Esophagus muscularis mucosa (tissue), 4 donors: ENCODE measurements at regions not wholly inside any gene's neighbourhood (a gene's known extent, or its start where the extent isn't known, plus 50 kb on each side); places are given as distances from the start of the nearest gene placed in this dataset.

ENCODE experiments used
- DNase-seq: peaks from one replicate; pipeline ENCODE4 v3.0.0-alpha.2; 2017; ENCODE audit errors: extremely low spot score
- H3K27ac ChIP-seq, 4 donors: fragments of 200-600 bp; sonication (generic); replicated peaks in 1 of 4; 1 replicate in 3 of 4; 2 replicates in 1 of 4; pipeline ENCODE4 v1.5.1; 2016 to 2019; ENCODE audit warnings: mild to moderate bottlenecking in 1 of 4
- H3K27me3 ChIP-seq, 4 donors: fragments of 200-600 bp; sonication (generic); one replicate each; pipeline versions ENCODE4 v1.5.1 to v1.6.0; 2016 to 2019
- H3K36me3 ChIP-seq, 4 donors: fragments of 200-600 bp; sonication (generic); one replicate each; pipeline ENCODE4 v1.5.1; 2016 to 2019
- H3K4me1 ChIP-seq, 4 donors: fragments of 200-600 bp; sonication (generic); one replicate each; pipeline ENCODE4 v1.5.1; 2016 to 2019
- H3K4me3 ChIP-seq, 4 donors: fragments of 200-600 bp; sonication (generic); 1 replicate in 2 of 4; 2 replicates in 2 of 4; pipeline ENCODE4 v1.5.1; 2016 to 2019; ENCODE audit warnings: mild to moderate bottlenecking in 4 of 4, moderate library complexity in 1 of 4
- H3K9me3 ChIP-seq, 4 donors: fragments of 200-600 bp; sonication (generic); 1 replicate in 3 of 4; 2 replicates in 1 of 4; pipeline ENCODE4 v1.5.1; 2016 to 2019
- CTCF ChIP-seq, 3 experiments: fragments of 200-600 bp in 2 of 3; fragments of 450-650 bp in 1 of 3; sonication (generic) in 2 of 3; IDR thresholded peaks; one replicate each; pipeline ENCODE4 v1.5.1; 2017 to 2019; ENCODE audit warnings: antibody characterized with exemption in 3 of 3, mild to moderate bottlenecking in 2 of 3, moderate library complexity in 1 of 3
- EP300 ChIP-seq: sonication (generic); formaldehyde crosslinking; IDR thresholded peaks from one replicate; pipeline ENCODE4 v1.6.1; 2017; ENCODE audit warnings: antibody characterized with exemption
- POLR2A ChIP-seq: fragments of 450-650 bp; IDR thresholded peaks from one replicate; pipeline ENCODE4 v1.6.1; 2017; ENCODE audit warnings: antibody characterized with exemption, moderate library complexity, mild to moderate bottlenecking, low read depth
- POLR2AphosphoS5 ChIP-seq, 2 donors: sonication (generic); formaldehyde crosslinking; IDR thresholded peaks; one replicate each; pipeline ENCODE4 v1.6.1; 2017; ENCODE audit warnings: antibody characterized with exemption in 2 of 2
- WGBS: methylation state at CpG from one replicate; pipeline ENCODE4 v1.1.5; 2018; 5-methylcytosine and 5-hydroxymethylcytosine counted together
- intact Hi-C: fragments of 100-400 bp; cut with DNase I; formaldehyde crosslinking; loops from one replicate; pipeline ENCODE4 v1.15.1; 2023

GRCh38 chr12:75827061-75827460 is 204.5 kb downstream of the PHLDA1 start:
- H3K4me3 ChIP-seq, result no peak overlapping the region
- intact Hi-C loops, result no loop called here
- 97% methylated on average over 3 of the region's 3 CpGs for WGBS
- no peak for DNase-seq
- H3K9me3 ChIP-seq, result no peaks in the 10 kb centered on the region
- no peak overlapping the region for H3K27ac ChIP-seq
- no peaks in the 10 kb centered on the region for H3K27me3 ChIP-seq
- H3K36me3 ChIP-seq, result no peaks in the 10 kb centered on the region
- peaks cover 0 to 4% (median 0%) of the 10 kb centered on the region in 4 donors for H3K4me1 ChIP-seq
- TF ChIP-seq CTCF (IDR thresholded peaks at IDR 0.05), result no peak
- TF ChIP-seq POLR2A, result no peak
- TF ChIP-seq POLR2AphosphoS5 (IDR thresholded peaks at IDR 0.05), result no peak
- no peak for TF ChIP-seq EP300

- no peak for DNase-seq
- H3K36me3 ChIP-seq, result no peaks in the 10 kb centered on the region
- WGBS, result 78% methylated on average over 4 of the region's 4 CpGs
- no peak for TF ChIP-seq EP300
- TF ChIP-seq POLR2A, result no peak
- no peak overlapping the region for H3K4me3 ChIP-seq
- H3K9me3 ChIP-seq, result no peaks in the 10 kb centered on the region
- H3K4me1 ChIP-seq, result peaks cover 0 to 12% (median 8%) of the 10 kb centered on the region in 4 donors
- H3K27me3 ChIP-seq, result no peaks in the 10 kb centered on the region
- no peak overlapping the region for H3K27ac ChIP-seq
- intact Hi-C loops, result no loop called here
Observed at GRCh38 chr12:75825686-75826085, 205.9 kb downstream of the PHLDA1 start.

- TF ChIP-seq CTCF (IDR thresholded peaks at IDR 0.05) (no peak), EP300 (no peak), POLR2AphosphoS5 (IDR thresholded peaks at IDR 0.05) (no peak), POLR2A (no peak)
- intact Hi-C loops, result no loop called here
- 95% methylated on average over 1 of the region's 1 CpG for WGBS
Observed at GRCh38 chr12:75823475-75823874, 208.1 kb downstream of the PHLDA1 start.

GRCh38 chr12:75822416-75822815 is 209.2 kb downstream of the PHLDA1 start:
- intact Hi-C loops, result no loop called here
- no peak for DNase-seq

More at GRCh38 chr12:75823475-75823874, 208.1 kb downstream of the PHLDA1 start:
- Histone ChIP-seq H3K27ac (no peak overlapping the region), H3K36me3 (no peaks in the 10 kb centered on the region), H3K27me3 (no peaks in the 10 kb centered on the region), H3K9me3 (no peaks in the 10 kb centered on the region), H3K4me1 (peaks cover 0 to 16% (median 13%) of the 10 kb centered on the region in 4 donors), H3K4me3 (no peak overlapping the region)
- no peak for DNase-seq

More at GRCh38 chr12:75822416-75822815, 209.2 kb downstream of the PHLDA1 start:
- no peak overlapping the region for H3K27ac ChIP-seq
- WGBS, result 71% methylated on average over 3 of the region's 3 CpGs
- no peaks in the 10 kb centered on the region for H3K36me3 ChIP-seq
- no peaks in the 10 kb centered on the region for H3K9me3 ChIP-seq
- no peaks in the 10 kb centered on the region for H3K27me3 ChIP-seq
- no peak overlapping the region for H3K4me3 ChIP-seq
- TF ChIP-seq POLR2A, result no peak
- TF ChIP-seq EP300, result no peak
- no peak for TF ChIP-seq POLR2AphosphoS5 (IDR thresholded peaks at IDR 0.05)
- no peak for TF ChIP-seq CTCF (IDR thresholded peaks at IDR 0.05)
- H3K4me1 ChIP-seq, result peaks cover 0 to 16% (median 13%) of the 10 kb centered on the region in 4 donors
